Right lobe of liver (tissue), 6 donors: ENCODE measurements at regions not wholly inside any gene's neighbourhood (a gene's known extent, or its start where the extent isn't known, plus 50 kb on each side); places are given as distances from the start of the nearest gene placed in this dataset.

ENCODE experiments used
- ATAC-seq, 4 donors: fragments of 200-7000 bp; cut with Tn5 transposase; one replicate each; pipeline ENCODE4 v1.9.1; 2020; ENCODE audit warnings: mild to moderate bottlenecking in 4 of 4, moderate library complexity in 4 of 4
- DNase-seq, 3 donors: peaks; one replicate each; pipeline ENCODE4 v3.0.0-alpha.2; 2020
- H3K27ac ChIP-seq, 3 donors: fragments of 200-600 bp; one replicate each; pipeline ENCODE4 v1.8.0; 2022
- H3K27me3 ChIP-seq, 2 donors: fragments of 200-600 bp; one replicate each; pipeline ENCODE4 v1.8.0; 2022
- H3K36me3 ChIP-seq, 4 donors: fragments of 200-600 bp; sonication (generic) in 1 of 4; one replicate each; pipeline versions ENCODE4 v1.5.1 to v1.8.0; 2017 to 2022; ENCODE audit warnings: control low read depth in 1 of 4
- H3K4me1 ChIP-seq, 4 donors: fragments of 200-600 bp; sonication (generic) in 1 of 4; one replicate each; pipeline versions ENCODE4 v1.5.1 to v1.8.0; 2017 to 2022; ENCODE audit warnings: control low read depth in 1 of 4
- H3K4me3 ChIP-seq, 3 donors: fragments of 200-600 bp; one replicate each; pipeline ENCODE4 v1.8.0; 2022
- H3K9me3 ChIP-seq, 4 donors: fragments of 200-600 bp; sonication (generic) in 1 of 4; one replicate each; pipeline versions ENCODE4 v1.5.1 to v1.8.0; 2017 to 2022; ENCODE audit warnings: control low read depth in 1 of 4
- POLR2A ChIP-seq: fragments of 450-650 bp; IDR thresholded peaks from one replicate; pipeline ENCODE4 v1.6.1; 2017; ENCODE audit warnings: antibody characterized with exemption, mild to moderate bottlenecking
- WGBS: methylation state at CpG from one replicate; pipeline ENCODE4 v1.1.6; 2018; ENCODE audit warnings: low coverage, low lambda C conversion rate; ENCODE audit not compliant: insufficient coverage; ENCODE audit errors: missing lambda C conversion rate; 5-methylcytosine and 5-hydroxymethylcytosine counted together
- intact Hi-C, 2 donors: fragments of 100-400 bp; cut with DNase I; formaldehyde crosslinking; loops; one replicate each; pipeline versions ENCODE4 v1.11.2 to v1.14.1; 2022
- TF ChIP-seq, protein P1 (sequence below), 4 donors: fragments of 200-600 bp in 3 of 4; fragments of 450-650 bp in 1 of 4; IDR thresholded peaks; one replicate each; pipeline versions ENCODE4 v1.5.1 to v1.8.0; 2016 to 2022; ENCODE audit warnings: antibody characterized with exemption in 4 of 4, mild to moderate bottlenecking in 2 of 4
- donor health status: DM: no; HTN: yes; CAD: no.
- donor health status: DM: no; HTN: no; CAD: no.
- donor health status: DM: no; HTN: no; CAD: no.
- donor health status: DM: no; HTN: yes; CAD: no.
- donor health status: DM: no; HTN: yes; CAD: no.

DNA sequence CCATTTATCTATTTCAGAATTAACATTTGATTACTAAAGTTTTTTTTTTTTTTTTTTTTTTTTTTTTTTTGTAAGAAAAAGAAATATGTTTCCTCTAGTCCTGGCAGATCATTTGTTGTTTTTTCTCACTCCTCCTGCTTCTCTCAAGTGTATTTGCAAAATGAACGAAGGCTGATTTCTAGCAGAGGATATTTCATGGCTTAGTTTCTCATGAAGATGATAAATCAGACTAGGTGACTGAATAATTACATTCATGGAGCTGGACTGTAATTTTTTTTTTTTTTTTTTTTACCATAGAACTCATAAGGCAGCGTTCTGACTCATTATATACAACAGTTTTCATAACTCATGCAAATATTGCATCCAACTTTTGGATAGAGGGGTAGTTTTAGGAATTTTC lies 332.5 kb upstream of the SEMA6D start:
- H3K27me3 ChIP-seq = no peaks in the 10 kb centered on the region
- no peak overlapping the region for H3K27ac ChIP-seq
- ATAC-seq (no peak), DNase-seq (no peak)
- H3K36me3 ChIP-seq = no peaks in the 10 kb centered on the region
- H3K4me3 ChIP-seq = no peak overlapping the region
- WGBS = 71% methylated on average over 2 of the region's 2 CpGs
- TF ChIP-seq, protein P1, sequence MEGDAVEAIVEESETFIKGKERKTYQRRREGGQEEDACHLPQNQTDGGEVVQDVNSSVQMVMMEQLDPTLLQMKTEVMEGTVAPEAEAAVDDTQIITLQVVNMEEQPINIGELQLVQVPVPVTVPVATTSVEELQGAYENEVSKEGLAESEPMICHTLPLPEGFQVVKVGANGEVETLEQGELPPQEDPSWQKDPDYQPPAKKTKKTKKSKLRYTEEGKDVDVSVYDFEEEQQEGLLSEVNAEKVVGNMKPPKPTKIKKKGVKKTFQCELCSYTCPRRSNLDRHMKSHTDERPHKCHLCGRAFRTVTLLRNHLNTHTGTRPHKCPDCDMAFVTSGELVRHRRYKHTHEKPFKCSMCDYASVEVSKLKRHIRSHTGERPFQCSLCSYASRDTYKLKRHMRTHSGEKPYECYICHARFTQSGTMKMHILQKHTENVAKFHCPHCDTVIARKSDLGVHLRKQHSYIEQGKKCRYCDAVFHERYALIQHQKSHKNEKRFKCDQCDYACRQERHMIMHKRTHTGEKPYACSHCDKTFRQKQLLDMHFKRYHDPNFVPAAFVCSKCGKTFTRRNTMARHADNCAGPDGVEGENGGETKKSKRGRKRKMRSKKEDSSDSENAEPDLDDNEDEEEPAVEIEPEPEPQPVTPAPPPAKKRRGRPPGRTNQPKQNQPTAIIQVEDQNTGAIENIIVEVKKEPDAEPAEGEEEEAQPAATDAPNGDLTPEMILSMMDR (IDR thresholded peaks at IDR 0.05) = no peak
- no peak for TF ChIP-seq POLR2A
- no peaks in the 10 kb centered on the region for H3K4me1 ChIP-seq
- H3K9me3 ChIP-seq = no peaks in the 10 kb centered on the region
- intact Hi-C loops = no loop called here

DNA sequence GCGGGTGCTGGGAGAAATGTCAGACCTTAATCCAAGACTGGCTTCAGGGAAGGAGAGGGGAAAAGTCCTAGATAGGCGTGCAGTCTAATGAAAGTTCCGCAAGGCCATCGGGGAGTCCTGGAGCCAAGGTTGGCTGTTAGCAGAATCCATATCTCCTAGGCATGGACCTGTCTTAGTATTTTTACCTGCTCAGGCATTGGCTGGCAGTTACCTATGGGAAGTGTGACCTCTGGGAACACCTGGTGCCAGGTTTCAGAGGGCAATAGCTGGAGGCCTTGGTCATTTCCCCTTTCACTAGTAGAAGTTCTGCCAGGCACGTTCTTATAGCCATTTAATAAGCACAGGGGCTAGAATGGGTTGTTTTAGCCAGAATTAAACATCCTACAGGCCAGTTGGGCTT lies 330.8 kb upstream of the SEMA6D start:
- 79% methylated on average over 5 of the region's 5 CpGs for WGBS
- intact Hi-C loops = no loop called here
- ATAC-seq (no peak), DNase-seq (no peak)
- Histone ChIP-seq H3K9me3 (no peaks in the 10 kb centered on the region), H3K27ac (no peak overlapping the region), H3K4me3 (no peak overlapping the region), H3K4me1 (no peaks in the 10 kb centered on the region), H3K36me3 (no peaks in the 10 kb centered on the region), H3K27me3 (no peaks in the 10 kb centered on the region)
- TF ChIP-seq POLR2A = no peak
- TF ChIP-seq, protein P1 (IDR thresholded peaks at IDR 0.05) = no peak

DNA sequence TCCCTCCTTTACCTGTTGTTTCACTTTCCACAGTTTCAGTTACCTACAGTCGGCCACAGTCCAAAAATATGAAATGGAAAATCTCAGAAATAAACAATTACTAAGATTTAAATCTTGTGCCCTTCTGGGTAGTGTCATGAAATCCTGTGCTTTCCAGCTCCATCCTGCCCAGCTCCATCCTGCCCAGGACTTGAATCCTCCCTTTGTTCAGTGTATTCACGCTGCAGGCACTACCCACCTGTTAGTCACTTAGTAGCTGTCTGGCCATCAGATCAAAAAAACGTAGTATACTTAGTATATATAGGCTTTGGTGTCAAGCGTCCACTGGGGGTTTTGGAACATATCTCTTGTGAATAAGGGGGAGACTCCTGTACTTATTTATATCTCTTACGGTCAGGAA lies 329.0 kb upstream of the SEMA6D start:
- no peaks in the 10 kb centered on the region for H3K27me3 ChIP-seq
- intact Hi-C loops = no loop called here
- no peak for ATAC-seq
- no peak overlapping the region for H3K4me3 ChIP-seq
- no peaks in the 10 kb centered on the region for H3K9me3 ChIP-seq
- no peak for TF ChIP-seq POLR2A
- TF ChIP-seq, protein P1 (IDR thresholded peaks at IDR 0.05) = no peak
- H3K27ac ChIP-seq = no peak overlapping the region
- H3K4me1 ChIP-seq = no peaks in the 10 kb centered on the region
- H3K36me3 ChIP-seq = no peaks in the 10 kb centered on the region
- WGBS = 48% methylated on average over 5 of the region's 5 CpGs
- DNase-seq = no peak

DNA sequence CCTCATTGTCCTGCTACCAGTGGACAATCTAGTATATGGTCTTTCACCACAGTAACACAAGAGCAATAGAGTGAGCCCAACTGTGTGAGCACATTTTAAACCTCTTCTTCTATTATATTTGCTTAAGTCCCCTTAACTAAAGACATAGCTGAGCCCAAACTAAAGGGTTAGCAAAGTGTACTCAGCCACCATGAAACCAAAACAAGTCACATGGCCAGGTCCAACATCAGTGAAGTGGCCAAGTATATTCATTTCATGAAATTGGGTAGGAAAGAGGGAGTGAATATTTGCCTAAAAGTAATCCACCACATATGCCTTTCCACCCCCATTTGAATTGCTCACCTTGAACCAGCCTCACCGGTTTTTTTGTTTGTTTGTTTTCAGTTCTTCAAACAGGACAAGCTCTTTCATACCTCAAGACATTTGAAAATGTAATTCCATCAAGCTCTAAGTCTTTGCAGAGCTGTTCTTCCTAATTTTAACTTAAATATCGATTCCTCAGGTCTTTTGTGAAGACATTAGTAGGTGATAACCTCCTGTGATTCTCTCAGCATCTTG lies 327.0 kb upstream of the SEMA6D start:
- 46% methylated on average over 2 of the region's 2 CpGs for WGBS
- Histone ChIP-seq H3K27ac (no peak overlapping the region), H3K4me3 (no peak overlapping the region), H3K9me3 (no peaks in the 10 kb centered on the region), H3K36me3 (no peaks in the 10 kb centered on the region), H3K27me3 (no peaks in the 10 kb centered on the region), H3K4me1 (no peaks in the 10 kb centered on the region)
- no peak for TF ChIP-seq POLR2A
- TF ChIP-seq, protein P1 (IDR thresholded peaks at IDR 0.05) = no peak
- intact Hi-C loops = no loop called here
- DNase-seq (no peak), ATAC-seq (no peak)

DNA sequence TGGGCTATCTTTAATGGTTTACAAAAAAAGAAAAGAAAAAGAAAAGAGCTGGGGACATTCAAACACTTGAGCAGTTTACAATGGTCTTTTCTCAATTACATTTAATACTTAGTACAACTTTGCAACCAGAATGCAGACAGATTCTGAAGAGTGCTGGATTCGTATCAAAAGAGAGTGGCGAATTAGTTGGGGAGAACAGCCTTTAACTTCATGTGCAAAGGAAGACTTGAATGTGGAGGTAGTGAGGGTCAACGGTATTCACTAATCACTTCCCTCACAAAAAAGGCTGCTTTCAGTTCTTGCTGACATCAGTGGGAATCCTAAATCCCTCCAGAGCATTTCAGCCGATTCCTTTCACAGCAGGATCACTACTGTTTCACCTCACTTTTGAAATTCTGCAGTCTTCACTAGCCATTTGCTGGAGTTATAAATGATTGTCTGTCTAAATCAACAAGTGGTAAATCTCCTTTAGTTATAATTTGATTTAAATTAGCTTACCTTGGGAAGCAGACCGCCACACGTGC lies 323.0 kb upstream of the SEMA6D start:
- no peak for TF ChIP-seq POLR2A
- TF ChIP-seq, protein P1 (IDR thresholded peaks at IDR 0.05) = no peak
- no peaks in the 10 kb centered on the region for H3K36me3 ChIP-seq
- no peak overlapping the region for H3K27ac ChIP-seq
- ATAC-seq (no peak), DNase-seq (no peak)
- H3K4me1 ChIP-seq = no peaks in the 10 kb centered on the region
- 38% methylated on average over 6 of the region's 6 CpGs for WGBS
- H3K27me3 ChIP-seq = no peaks in the 10 kb centered on the region
- H3K4me3 ChIP-seq = no peak overlapping the region
- intact Hi-C loops = no loop called here
- no peaks in the 10 kb centered on the region for H3K9me3 ChIP-seq
